Inferior parietal cortex (tissue), 1 donor: ENCODE measurements at regions not wholly inside any gene's neighbourhood (a gene's known extent, or its start where the extent isn't known, plus 50 kb on each side); places are given as distances from the start of the nearest gene placed in this dataset.

Experiments
- DNase-seq: peaks from one replicate; pipeline ENCODE4 v3.0.0-alpha.2; 2016; ENCODE audit errors: extremely low spot score

DNA sequence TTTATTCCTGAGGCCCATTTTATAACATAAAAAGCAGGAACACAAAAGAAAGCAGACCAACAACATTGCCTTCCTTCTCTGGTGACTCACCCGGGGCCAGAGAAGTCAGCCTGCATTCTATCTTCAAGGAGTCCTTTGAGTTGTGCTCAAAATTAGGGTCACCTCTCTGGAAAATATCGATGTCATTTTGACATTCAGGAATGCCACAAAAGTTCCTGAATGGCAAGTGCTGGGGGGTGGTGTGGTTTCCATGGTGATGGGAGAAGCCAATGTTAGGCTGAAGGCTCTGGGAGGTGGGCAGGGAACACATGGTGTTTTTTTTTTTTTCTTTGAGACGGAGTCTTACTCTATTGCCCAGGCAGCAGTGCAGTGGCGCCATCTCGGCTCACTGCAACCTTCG is 159.6 kb downstream of the HAPSTR1 start:
- DNase-seq = no peak

- DNase-seq = no peak
Observed at GRCh38 chr16:9254863-9255262, 163.4 kb downstream of the HAPSTR1 start.

- DNase-seq = no peak
Observed at GRCh38 chr16:9256196-9256595, 164.8 kb downstream of the HAPSTR1 start.

- DNase-seq = no peak
Observed at GRCh38 chr16:9257843-9258242, 166.4 kb downstream of the HAPSTR1 start.

- peak; percentile 79 for DNase-seq
Observed at GRCh38 chr16:9258423-9259051, 167.1 kb downstream of the HAPSTR1 start.

- DNase-seq = no peak
Observed at GRCh38 chr16:9259914-9260608, 168.6 kb downstream of the HAPSTR1 start.

- DNase-seq = no peak
Observed at GRCh38 chr16:9260666-9261065, 169.2 kb downstream of the HAPSTR1 start.

DNA sequence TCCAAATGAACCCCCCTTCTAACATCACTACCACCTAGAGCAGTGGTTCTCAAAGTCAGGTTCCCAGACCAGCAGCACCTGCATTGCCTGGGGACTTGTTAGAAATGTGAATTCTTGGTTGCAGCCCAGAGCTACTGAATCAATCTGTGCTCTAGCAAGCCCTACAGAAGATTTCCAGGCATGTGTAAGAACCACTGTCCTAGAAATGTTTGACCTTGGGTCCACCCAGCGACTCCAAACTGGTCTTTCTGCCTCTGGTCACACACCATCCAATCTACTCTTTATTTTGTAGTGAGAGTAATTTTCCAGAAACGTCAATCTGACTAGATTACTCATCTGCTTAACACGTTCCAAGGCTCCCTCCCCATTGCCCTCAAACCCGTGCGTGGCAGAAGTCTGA is 169.9 kb downstream of the HAPSTR1 start:
- no peak for DNase-seq

DNA sequence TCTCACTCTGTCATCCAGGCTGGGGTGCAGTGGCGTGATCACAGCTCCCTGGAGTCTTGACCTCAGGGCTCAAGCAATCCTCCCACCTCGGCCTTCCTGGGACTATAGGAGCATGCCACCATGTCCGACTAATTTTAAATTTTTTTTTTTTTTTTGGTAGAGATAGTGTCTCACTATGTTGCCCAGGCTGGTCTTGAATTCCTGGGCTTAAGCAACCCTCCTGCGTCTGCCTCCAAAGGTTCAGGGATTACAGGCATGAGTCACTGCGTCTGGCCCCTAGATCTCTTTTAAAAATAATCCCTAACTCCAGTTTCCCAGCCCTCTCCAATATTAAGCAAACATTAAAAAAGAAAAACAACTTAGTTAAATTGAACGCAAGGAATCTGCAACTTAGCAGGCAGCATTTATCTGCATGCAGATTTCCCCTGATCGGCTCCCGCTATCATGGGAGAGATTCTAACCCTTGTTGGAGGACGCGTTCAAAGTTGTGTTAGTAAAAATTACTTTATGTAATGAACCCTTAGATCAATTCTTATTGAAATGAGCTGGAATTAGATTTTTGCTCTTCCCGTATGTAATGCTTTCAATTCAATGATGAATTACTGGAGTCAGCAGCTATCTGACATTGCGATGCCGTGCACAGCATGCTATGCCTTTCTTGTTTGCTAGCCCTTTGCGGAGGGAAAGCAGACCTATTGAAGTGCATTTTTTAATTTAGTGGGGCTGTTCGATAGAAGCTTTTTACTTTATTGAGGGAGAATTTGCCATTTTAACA is 171.7 kb downstream of the HAPSTR1 start:
- DNase-seq = no peak

DNA sequence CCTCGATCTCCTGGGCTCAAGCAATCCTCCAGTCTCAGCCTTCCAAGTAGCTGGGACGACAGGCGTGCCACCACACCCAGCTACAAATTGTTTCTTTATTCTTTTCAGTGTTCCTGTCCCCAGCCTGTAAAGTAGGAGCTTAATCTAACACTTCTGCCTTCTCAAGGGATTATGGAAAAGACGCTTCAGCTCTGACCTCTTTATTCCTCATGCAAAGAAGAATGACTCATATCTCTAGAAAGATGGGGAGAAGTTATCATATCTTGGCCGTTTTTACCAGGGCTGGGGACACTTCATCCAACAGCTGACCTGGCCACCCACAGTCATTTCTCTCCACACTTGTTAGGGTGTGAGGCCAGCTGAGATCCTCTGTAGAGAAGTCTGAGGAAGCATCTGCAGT is 172.6 kb downstream of the HAPSTR1 start:
- DNase-seq = no peak

DNA sequence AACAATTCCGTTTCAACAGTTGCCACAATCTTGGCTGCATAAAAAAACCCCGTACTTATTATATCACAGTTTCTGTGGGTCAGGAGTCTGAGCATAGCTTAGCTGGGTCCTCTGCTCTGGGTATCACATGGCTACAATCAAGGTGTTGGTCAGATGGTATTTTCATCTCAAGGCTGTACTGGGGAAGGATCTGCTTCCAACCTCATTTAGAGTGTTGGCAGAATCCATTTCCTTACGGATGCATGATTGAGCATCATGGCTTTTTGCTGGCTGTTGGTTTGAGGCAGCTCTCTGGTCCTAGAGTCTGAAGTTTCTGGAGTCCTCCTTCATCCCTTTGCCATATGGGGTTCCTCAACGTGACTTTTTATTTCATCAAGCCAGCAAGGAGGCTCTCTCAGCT is 177.0 kb downstream of the HAPSTR1 start:
- DNase-seq = no peak

DNA sequence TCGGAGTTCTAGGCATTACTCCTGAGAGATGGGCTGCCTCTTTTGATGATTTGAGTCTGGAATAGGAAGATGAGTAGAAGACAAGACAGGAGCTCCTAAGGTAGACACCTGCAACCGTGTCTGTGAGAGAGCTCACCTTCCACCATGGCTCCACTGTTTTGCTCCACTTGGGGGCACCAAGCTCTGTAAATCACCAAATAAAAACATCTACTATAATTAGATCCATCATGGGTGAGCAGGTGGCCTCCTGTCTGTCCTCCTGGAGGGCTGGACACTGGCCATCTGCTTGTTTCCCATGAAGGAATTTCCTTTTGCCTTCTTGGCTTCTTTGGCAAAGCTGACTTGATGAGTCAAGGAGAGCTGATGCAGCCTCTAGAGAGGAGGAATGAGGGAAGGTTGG is 179.0 kb downstream of the HAPSTR1 start:
- DNase-seq = no peak

DNA sequence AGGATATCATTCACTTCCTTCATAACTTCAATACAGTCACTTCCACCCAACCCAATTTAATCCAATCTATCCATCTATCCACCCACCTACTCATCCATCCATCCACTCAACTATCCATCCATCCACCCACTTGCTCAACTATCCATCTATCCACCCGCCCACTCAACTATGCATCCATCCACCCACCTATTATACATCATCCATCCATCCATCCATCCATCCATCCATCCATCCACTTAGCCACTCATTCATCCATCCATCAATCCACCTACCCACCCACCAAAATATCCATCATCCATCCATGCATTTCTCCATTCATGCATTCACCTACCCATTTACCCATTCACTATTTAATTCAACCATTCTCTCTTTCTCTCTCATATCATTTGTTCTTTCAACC is 179.5 kb downstream of the HAPSTR1 start:
- no peak for DNase-seq

DNA sequence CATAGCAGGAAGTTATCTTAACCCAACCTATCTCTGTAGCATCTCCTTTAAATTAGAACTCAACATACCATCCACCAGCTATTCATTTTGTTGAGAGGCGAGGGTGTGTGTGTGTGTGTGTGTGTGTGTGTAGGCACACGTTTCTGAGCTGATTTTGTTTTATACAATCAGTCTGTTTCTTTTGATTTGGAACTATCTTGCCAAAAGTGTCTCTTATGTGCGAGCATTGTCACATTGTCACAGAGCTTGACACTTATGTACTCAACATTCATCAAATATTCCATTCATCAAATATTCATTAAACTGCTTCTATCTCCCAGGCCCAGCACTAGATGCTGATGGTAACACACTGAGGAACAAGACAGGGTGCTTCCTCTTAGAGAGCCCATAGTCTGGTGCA is 180.4 kb downstream of the HAPSTR1 start:
- DNase-seq = no peak

- DNase-seq = no peak
Observed at GRCh38 chr16:9275377-9275776, 183.9 kb downstream of the HAPSTR1 start.

GRCh38 chr16:9275816-9276354 is 184.4 kb downstream of the HAPSTR1 start:
- no peak for DNase-seq

- no peak for DNase-seq
Observed at GRCh38 chr16:9279291-9280068, 188.0 kb downstream of the HAPSTR1 start.

DNA sequence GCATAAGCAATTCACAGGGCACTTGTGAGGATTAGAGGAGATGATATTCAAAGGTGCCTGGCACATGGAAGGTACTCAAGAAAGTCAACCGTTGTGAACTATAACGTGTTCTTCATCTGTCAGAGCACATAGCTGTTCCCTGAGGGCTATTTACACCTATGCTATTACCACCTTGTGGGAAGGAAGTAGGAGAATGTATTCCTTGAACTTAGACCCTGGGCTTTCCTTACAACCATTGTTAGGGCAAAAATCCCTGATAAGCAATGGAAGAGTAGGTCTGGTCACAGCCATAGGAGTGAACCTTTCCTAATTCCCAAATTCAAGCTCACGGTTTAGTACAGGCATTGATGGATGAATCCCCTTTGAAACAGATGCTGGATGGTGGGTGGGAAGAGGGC is 188.6 kb downstream of the HAPSTR1 start:
- DNase-seq = no peak

GRCh38 chr16:9286930-9287329 is 195.5 kb downstream of the HAPSTR1 start:
- no peak for DNase-seq

DNA sequence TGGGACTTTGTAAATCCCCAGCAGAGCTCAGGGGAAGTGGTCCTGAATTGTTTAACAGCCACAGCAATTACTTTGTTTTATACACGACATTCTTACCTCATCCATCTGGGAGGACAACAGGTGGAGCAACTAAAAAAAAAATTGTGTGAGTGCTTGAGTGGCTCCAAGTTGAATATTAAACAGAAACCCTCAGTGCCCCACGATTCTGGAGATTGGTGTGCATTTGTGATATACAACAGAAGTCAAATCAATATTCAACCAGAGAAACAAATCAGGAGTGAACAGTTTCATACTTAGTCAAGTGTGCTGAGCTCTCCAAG is 204.8 kb downstream of the HAPSTR1 start:
- no peak for DNase-seq

DNA sequence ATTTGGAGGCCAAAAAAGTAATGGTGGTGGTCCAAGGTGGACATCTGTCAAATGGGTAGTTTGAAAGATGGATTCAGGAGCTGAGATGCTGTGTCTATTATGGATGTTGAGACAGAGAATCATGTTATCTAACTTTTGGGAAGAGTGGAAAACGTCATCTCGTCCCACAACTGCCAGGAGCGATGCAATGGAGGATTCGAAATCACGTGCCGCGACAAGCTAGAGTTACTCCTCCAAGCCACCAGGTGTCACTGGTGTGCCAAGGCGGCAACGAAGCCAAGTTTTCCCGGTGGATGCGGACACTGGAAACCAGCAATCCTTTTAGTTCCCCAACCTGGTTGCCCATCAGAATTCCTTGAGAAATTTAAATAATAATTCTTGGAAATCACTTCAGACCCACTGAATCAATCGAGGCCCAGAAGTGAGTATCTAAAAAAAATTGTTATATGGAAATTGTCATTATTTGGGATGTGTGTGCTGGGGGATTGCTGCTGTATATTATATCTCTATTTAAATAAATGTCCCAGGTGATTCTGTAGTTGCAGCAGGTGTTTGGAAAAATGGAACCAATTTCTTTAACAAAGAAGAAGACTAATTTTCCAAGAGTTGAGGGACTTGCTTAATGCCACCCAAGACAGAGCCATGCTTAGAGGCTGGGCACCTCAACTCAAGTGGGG is 206.1 kb downstream of the HAPSTR1 start:
- DNase-seq = peak; percentile 36

GRCh38 chr16:9300252-9300651 is 208.8 kb downstream of the HAPSTR1 start:
- no peak for DNase-seq
